HEK293T (cell line): ENCODE measurements at regions not wholly inside any gene's neighbourhood (a gene's known extent, or its start where the extent isn't known, plus 50 kb on each side); places are given as distances from the start of the nearest gene placed in this dataset.

Experiments used
- CTCF ChIA-PET: fragments of 350-600 bp; formaldehyde crosslinking; extraction: SDS; loops from one replicate; lab custom pipeline; 2021; ENCODE audit warnings: antibody characterized with exemption, inconsistent platforms; lab: Yijun Ruan, JAX
- POLR2A ChIA-PET: fragments of 350-600 bp; formaldehyde crosslinking; extraction: SDS; loops from one replicate; lab custom pipeline; 2020; ENCODE audit warnings: antibody characterized with exemption, inconsistent platforms; lab: Yijun Ruan, JAX
- DNase-seq: peaks from one replicate; pipeline ENCODE4 v3.0.0; 2012; ENCODE audit warnings: mixed read lengths; ENCODE audit errors: extremely low spot score
- ARNT ChIP-seq: fragments of 450-650 bp; IDR thresholded peaks from 2 replicates; pipeline ENCODE4 v1.6.1; 2017; ENCODE audit warnings: mild to moderate bottlenecking
- BHLHE40 ChIP-seq: fragments of 450-650 bp; IDR thresholded peaks from 2 replicates; pipeline ENCODE4 v1.6.1; 2016; ENCODE audit warnings: mild to moderate bottlenecking, moderate library complexity, borderline replicate concordance
- CTBP1 ChIP-seq: fragments of 450-650 bp; IDR thresholded peaks from 2 replicates; pipeline ENCODE4 v1.6.1; 2016; ENCODE audit warnings: borderline replicate concordance
- ELF4 ChIP-seq: fragments of 450-650 bp; IDR thresholded peaks from 2 replicates; pipeline ENCODE4 v1.6.1; 2017; ENCODE audit warnings: antibody characterized with exemption
- FOXA1 ChIP-seq: fragments of 450-650 bp; IDR thresholded peaks from 2 replicates; pipeline ENCODE4 v1.6.1; 2016; ENCODE audit warnings: mild to moderate bottlenecking
- FOXK2 ChIP-seq: fragments of 450-650 bp; IDR thresholded peaks from 2 replicates; pipeline ENCODE4 v1.6.1; 2016; ENCODE audit warnings: mild to moderate bottlenecking
- FOXM1 ChIP-seq: fragments of 450-650 bp; IDR thresholded peaks from 2 replicates; pipeline ENCODE4 v1.6.1; 2017; ENCODE audit warnings: mild to moderate bottlenecking, borderline replicate concordance
- HDGF ChIP-seq: fragments of 450-650 bp; IDR thresholded peaks from 2 replicates; pipeline ENCODE4 v1.6.1; 2017; ENCODE audit warnings: antibody characterized with exemption, borderline replicate concordance
- L3MBTL2 ChIP-seq: fragments of 450-650 bp; conservative IDR thresholded peaks from 2 replicates; pipeline ENCODE4 v1.6.1; 2016; ENCODE audit warnings: mild to moderate bottlenecking
- LEF1 ChIP-seq: fragments of 450-650 bp; IDR thresholded peaks from 2 replicates; pipeline ENCODE4 v1.6.1; 2017; ENCODE audit warnings: mild to moderate bottlenecking, borderline replicate concordance
- NFRKB ChIP-seq: fragments of 450-650 bp; IDR thresholded peaks from 2 replicates; pipeline ENCODE4 v1.6.1; 2016; ENCODE audit warnings: mild to moderate bottlenecking, moderate library complexity
- SP1 ChIP-seq: fragments of 450-650 bp; IDR thresholded peaks from 2 replicates; pipeline ENCODE4 v1.6.1; 2017
- SUZ12 ChIP-seq: fragments of 450-650 bp; IDR thresholded peaks from 2 replicates; pipeline ENCODE4 v1.6.1; 2016; ENCODE audit warnings: mild to moderate bottlenecking
- TARDBP ChIP-seq: fragments of 450-650 bp; IDR thresholded peaks from 2 replicates; pipeline ENCODE4 v1.6.1; 2016
- ZNF384 ChIP-seq: fragments of 450-650 bp; IDR thresholded peaks from 2 replicates; pipeline ENCODE4 v1.6.1; 2016
- TF ChIP-seq, protein P1 (sequence below): fragments of 450-650 bp; IDR thresholded peaks from 2 replicates; pipeline ENCODE4 v1.6.1; 2016

GRCh38 chr12:30862486-30862885 is 64.1 kb upstream of the TSPAN11 start:
- POLR2A ChIA-PET: no interaction called here
- no peak for DNase-seq
- CTCF ChIA-PET: interaction anchor here (0.9 kb wide), 1 partner anchor 1027 kb away, joined by 3 read pairs; no protein-coding TSS in a partner anchor
- TF ChIP-seq HDGF: no peak
- no peak for TF ChIP-seq SP1
- TF ChIP-seq CTBP1: no peak
- no peak for TF ChIP-seq ARNT
- no peak for TF ChIP-seq ZNF384
- no peak for TF ChIP-seq LEF1
- TF ChIP-seq BHLHE40: no peak
- TF ChIP-seq, protein P1, sequence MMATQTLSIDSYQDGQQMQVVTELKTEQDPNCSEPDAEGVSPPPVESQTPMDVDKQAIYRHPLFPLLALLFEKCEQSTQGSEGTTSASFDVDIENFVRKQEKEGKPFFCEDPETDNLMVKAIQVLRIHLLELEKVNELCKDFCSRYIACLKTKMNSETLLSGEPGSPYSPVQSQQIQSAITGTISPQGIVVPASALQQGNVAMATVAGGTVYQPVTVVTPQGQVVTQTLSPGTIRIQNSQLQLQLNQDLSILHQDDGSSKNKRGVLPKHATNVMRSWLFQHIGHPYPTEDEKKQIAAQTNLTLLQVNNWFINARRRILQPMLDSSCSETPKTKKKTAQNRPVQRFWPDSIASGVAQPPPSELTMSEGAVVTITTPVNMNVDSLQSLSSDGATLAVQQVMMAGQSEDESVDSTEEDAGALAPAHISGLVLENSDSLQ: no peak
- no peak for TF ChIP-seq ELF4
- no peak for TF ChIP-seq FOXK2

DNA sequence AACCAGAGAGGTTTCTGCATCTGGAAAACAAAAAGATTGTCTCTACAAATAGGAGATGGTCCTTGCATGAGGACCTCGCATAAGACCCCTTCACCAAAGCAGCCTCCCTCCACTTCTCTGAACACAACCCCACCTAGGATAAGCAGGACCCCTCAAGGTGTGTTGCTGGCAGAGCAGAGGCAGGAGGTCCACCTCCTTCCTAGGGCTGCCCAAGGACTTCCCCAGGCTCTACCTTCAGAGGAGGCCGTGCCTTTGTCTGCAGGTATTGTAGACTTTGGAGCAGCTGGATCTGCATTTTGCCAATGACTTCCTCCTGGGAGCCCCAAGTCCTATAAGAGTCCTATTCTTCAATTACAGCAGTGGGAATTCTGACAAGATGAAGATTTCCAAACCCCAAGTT is 67.3 kb upstream of the TSPAN11 start:
- POLR2A ChIA-PET: no interaction called here
- CTCF ChIA-PET: no interaction called here
- TF ChIP-seq ARNT (no peak), FOXK2 (no peak), FOXM1 (no peak), NFRKB (no peak), HDGF (no peak), ZNF384 (no peak), SUZ12 (no peak), TARDBP (no peak), L3MBTL2 (no peak), ELF4 (no peak), BHLHE40 (no peak)
- no peak for DNase-seq

DNA sequence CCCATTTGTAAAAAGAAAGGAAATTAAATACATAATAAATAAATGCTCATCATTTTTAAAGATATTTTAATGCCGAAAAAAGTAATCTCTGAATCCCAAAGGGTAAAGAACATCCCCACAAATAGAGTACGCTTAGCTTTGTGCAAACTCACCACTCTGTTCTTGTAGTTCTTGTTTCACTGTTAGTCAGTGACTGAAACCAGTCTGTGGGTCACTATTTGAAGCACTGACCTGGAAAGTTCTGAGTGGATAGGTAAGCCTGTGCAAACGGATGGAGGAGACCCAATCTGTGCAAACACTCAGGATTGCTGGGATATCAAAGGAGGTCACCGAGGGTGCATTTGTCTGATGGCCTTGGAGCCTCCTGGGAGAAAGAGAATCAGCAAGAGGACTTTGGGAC is 68.1 kb upstream of the TSPAN11 start:
- no peak for TF ChIP-seq CTBP1
- no peak for TF ChIP-seq L3MBTL2
- TF ChIP-seq FOXA1: no peak
- no peak for TF ChIP-seq SUZ12
- no peak for TF ChIP-seq TARDBP
- TF ChIP-seq HDGF: no peak
- TF ChIP-seq SP1: no peak
- no peak for TF ChIP-seq BHLHE40
- no peak for TF ChIP-seq NFRKB
- TF ChIP-seq ELF4: no peak
- no peak for TF ChIP-seq LEF1
- TF ChIP-seq, protein P1: no peak
- TF ChIP-seq ARNT: no peak
- TF ChIP-seq ZNF384: no peak
- no peak for TF ChIP-seq FOXM1
- no peak for TF ChIP-seq FOXK2
- CTCF ChIA-PET: no interaction called here

DNA sequence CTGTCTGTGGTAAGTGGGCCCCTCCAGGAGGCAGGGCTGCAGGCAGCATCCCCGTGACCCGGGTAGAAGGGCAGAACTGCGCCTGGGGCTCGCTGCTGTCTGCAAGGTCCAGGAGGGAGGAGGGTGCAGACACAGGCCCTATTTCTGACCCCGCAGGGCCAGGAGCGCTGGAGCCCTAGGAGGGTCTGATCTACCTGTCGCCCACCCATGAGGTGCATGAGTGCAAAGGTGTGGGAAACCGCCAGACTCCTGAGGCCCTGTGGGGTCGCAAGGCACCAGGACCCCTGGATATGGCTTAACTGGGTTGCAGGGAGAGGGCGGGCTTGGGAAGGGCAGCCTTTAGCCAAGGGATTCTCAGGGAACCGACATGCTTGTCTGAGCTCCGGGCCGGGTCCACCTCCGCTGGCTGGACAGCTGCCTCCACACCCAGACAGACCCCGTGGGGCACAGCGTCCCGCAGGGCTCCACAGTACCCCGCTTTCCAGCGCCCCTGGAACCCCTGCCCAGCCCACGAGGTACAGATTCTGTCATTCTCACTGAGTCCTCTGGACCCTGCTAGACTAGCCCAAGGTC is 72.9 kb upstream of the TSPAN11 start:
- TF ChIP-seq SUZ12 (no peak), CTBP1 (no peak), NFRKB (no peak), FOXK2 (no peak), ZNF384 (no peak), BHLHE40 (no peak), FOXM1 (no peak), ARNT (no peak), FOXA1 (no peak), LEF1 (no peak), L3MBTL2 (no peak), SP1 (no peak), TARDBP (no peak), HDGF (no peak), ELF4 (no peak)
- TF ChIP-seq, protein P1: no peak
- POLR2A ChIA-PET: no interaction called here
- no peak for DNase-seq
- CTCF ChIA-PET: no interaction called here

More for the DNA sequence above, 68.1 kb upstream of the TSPAN11 start:
- no peak for DNase-seq
- POLR2A ChIA-PET: no interaction called here

DNA sequence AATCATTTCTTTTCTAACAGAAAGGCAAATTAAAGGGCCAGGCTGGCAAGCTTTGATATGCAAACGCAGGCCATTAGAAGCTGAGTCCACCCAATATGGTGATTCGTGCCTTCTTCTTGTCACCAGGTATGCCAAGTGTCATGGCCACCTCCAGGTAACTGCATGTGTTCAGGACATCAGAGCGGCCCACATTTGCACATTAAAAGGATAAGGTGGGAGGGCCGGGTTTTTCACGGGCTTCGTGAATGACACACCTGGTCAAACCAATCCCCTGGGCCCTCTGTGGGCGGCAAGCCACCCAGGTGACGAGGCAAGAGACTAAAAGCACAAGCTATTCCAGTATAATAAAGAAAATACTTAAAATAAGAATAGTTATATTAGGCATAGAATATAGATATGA is 75.9 kb upstream of the TSPAN11 start:
- CTCF ChIA-PET: interaction anchor here (0.6 to 2.5 kb wide), 7 partner anchors 8 to 421 kb away, joined by 3 to 15 read pairs (median 4); no protein-coding TSS in a partner anchor
- POLR2A ChIA-PET: no interaction called here
- no peak for DNase-seq
- no peak for TF ChIP-seq L3MBTL2

GRCh38 chr12:30847259-30847658 is 79.3 kb upstream of the TSPAN11 start:
- ChIA-PET CTCF (interaction anchor here (0.7 to 2.9 kb wide), 3 partner anchors 127 to 425 kb away, joined by 3 to 13 read pairs (median 4); no protein-coding TSS in a partner anchor), POLR2A (no interaction called here)
- DNase-seq: no peak
- no peak for TF ChIP-seq FOXK2
- 0 out of 2 replicates have a peak, but pooled peaks have one; percentile 25 for TF ChIP-seq NFRKB
- 0 out of 2 replicates have a peak, but pooled peaks have one; percentile 22 for TF ChIP-seq FOXM1
